ENCODE measurements at regions not wholly inside any gene's neighbourhood (a gene's known extent, or its start where the extent isn't known, plus 50 kb on each side); places are given as distances from the start of the nearest gene placed in this dataset.
"Not testable (repeated sequence)": the region's sequence is repeated elsewhere in the genome, so short reads cannot be mapped to it uniquely, and the experiment has no call there.

GRCh38 chr17:63019138-63019873 lies 53.3 kb downstream of the TANC2 start:
- Histone ChIP-seq H3K27ac (ENCODE audit: low read length) (no peak overlapping the region), H3K36me3 (ENCODE audit: control insufficient read depth, insufficient read depth, low read length) (no peaks in the 10 kb centered on the region), H3K4me3 (ENCODE audit: low read length) (no peak overlapping the region), H3K27me3 (ENCODE audit: control insufficient read depth, insufficient read depth, low read length) (no peaks in the 10 kb centered on the region), H3K4me1 (ENCODE audit: control insufficient read depth, insufficient read depth, low read length) (no peaks in the 10 kb centered on the region), H3K9me3 (ENCODE audit: control insufficient read depth, insufficient read depth, low read length) (no peaks in the 10 kb centered on the region)
- no peak for DNase-seq (ENCODE audit: low read depth, low spot score)
- whole genome bisulfite sequencing (ENCODE audit: insufficient coverage, insufficient read length): no CpG with 5 or more reads among the region's 6 CpGs

GRCh38 chr17:63022567-63022966 lies 56.5 kb downstream of the TANC2 start:
- WGBS (ENCODE audit: insufficient coverage, insufficient read length): no CpG with 5 or more reads among the region's 1 CpG
- no peaks in the 10 kb centered on the region for H3K36me3 ChIP-seq (ENCODE audit: control insufficient read depth, insufficient read depth, low read length)
- no peaks in the 10 kb centered on the region for H3K4me1 ChIP-seq (ENCODE audit: control insufficient read depth, insufficient read depth, low read length)
- H3K4me3 ChIP-seq (ENCODE audit: low read length): no peak overlapping the region
- H3K27ac ChIP-seq (ENCODE audit: low read length): no peak overlapping the region
- H3K27me3 ChIP-seq (ENCODE audit: control insufficient read depth, insufficient read depth, low read length): no peaks in the 10 kb centered on the region
- H3K9me3 ChIP-seq (ENCODE audit: control insufficient read depth, insufficient read depth, low read length): no peaks in the 10 kb centered on the region
- DNase-seq (ENCODE audit: low read depth, low spot score): no peak

- DNase-seq (ENCODE audit: low read depth, low spot score): no peak
- Histone ChIP-seq H3K4me1 (ENCODE audit: control insufficient read depth, insufficient read depth, low read length) (no peaks in the 10 kb centered on the region), H3K9me3 (ENCODE audit: control insufficient read depth, insufficient read depth, low read length) (no peaks in the 10 kb centered on the region), H3K36me3 (ENCODE audit: control insufficient read depth, insufficient read depth, low read length) (no peaks in the 10 kb centered on the region), H3K4me3 (ENCODE audit: low read length) (no peak overlapping the region), H3K27ac (ENCODE audit: low read length) (no peak overlapping the region), H3K27me3 (ENCODE audit: control insufficient read depth, insufficient read depth, low read length) (no peaks in the 10 kb centered on the region)
- WGBS (ENCODE audit: insufficient coverage, insufficient read length): no CpG with 5 or more reads among the region's 2 CpGs
Measured at GRCh38 chr17:63023049-63023448, 57.0 kb downstream of the TANC2 start.

- Histone ChIP-seq H3K27me3 (ENCODE audit: control insufficient read depth, insufficient read depth, low read length) (no peaks in the 10 kb centered on the region), H3K4me1 (ENCODE audit: control insufficient read depth, insufficient read depth, low read length) (no peaks in the 10 kb centered on the region), H3K36me3 (ENCODE audit: control insufficient read depth, insufficient read depth, low read length) (no peaks in the 10 kb centered on the region), H3K27ac (ENCODE audit: low read length) (no peak overlapping the region), H3K9me3 (ENCODE audit: control insufficient read depth, insufficient read depth, low read length) (no peaks in the 10 kb centered on the region), H3K4me3 (ENCODE audit: low read length) (no peak overlapping the region)
- no CpG with 5 or more reads among the region's 4 CpGs for WGBS (ENCODE audit: insufficient coverage, insufficient read length)
- no peak for DNase-seq (ENCODE audit: low read depth, low spot score)
Measured at GRCh38 chr17:63024201-63024600, 58.2 kb downstream of the TANC2 start.

GRCh38 chr17:63024716-63025115 lies 58.7 kb downstream of the TANC2 start:
- H3K4me3 ChIP-seq (ENCODE audit: low read length): no peak overlapping the region
- no peak overlapping the region for H3K27ac ChIP-seq (ENCODE audit: low read length)

GRCh38 chr17:63025637-63026036 lies 59.6 kb downstream of the TANC2 start:
- H3K36me3 ChIP-seq (ENCODE audit: control insufficient read depth, insufficient read depth, low read length): not testable (repeated sequence)

More at GRCh38 chr17:63024716-63025115, 58.7 kb downstream of the TANC2 start:
- Histone ChIP-seq H3K27me3 (ENCODE audit: control insufficient read depth, insufficient read depth, low read length) (no peaks in the 10 kb centered on the region), H3K4me1 (ENCODE audit: control insufficient read depth, insufficient read depth, low read length) (no peaks in the 10 kb centered on the region), H3K36me3 (ENCODE audit: control insufficient read depth, insufficient read depth, low read length) (no peaks in the 10 kb centered on the region), H3K9me3 (ENCODE audit: control insufficient read depth, insufficient read depth, low read length) (no peaks in the 10 kb centered on the region)
- DNase-seq (ENCODE audit: low read depth, low spot score): no peak

GRCh38 chr17:63029541-63029940 lies 63.5 kb downstream of the TANC2 start:
- H3K36me3 ChIP-seq (ENCODE audit: control insufficient read depth, insufficient read depth, low read length): no peaks in the 10 kb centered on the region
- no peak overlapping the region for H3K4me3 ChIP-seq (ENCODE audit: low read length)
- H3K9me3 ChIP-seq (ENCODE audit: control insufficient read depth, insufficient read depth, low read length): no peaks in the 10 kb centered on the region
- DNase-seq (ENCODE audit: low read depth, low spot score): no peak
- no peak overlapping the region for H3K27ac ChIP-seq (ENCODE audit: low read length)
- H3K4me1 ChIP-seq (ENCODE audit: control insufficient read depth, insufficient read depth, low read length): no peaks in the 10 kb centered on the region
- no peaks in the 10 kb centered on the region for H3K27me3 ChIP-seq (ENCODE audit: control insufficient read depth, insufficient read depth, low read length)

More at GRCh38 chr17:63025637-63026036, 59.6 kb downstream of the TANC2 start:
- not testable (repeated sequence) for H3K4me1 ChIP-seq (ENCODE audit: control insufficient read depth, insufficient read depth, low read length); DNase-seq (ENCODE audit: low read depth, low spot score); H3K27me3 ChIP-seq (ENCODE audit: control insufficient read depth, insufficient read depth, low read length); H3K27ac ChIP-seq (ENCODE audit: low read length); H3K4me3 ChIP-seq (ENCODE audit: low read length); H3K9me3 ChIP-seq (ENCODE audit: control insufficient read depth, insufficient read depth, low read length)
- no CpG with 5 or more reads among the region's 4 CpGs for WGBS (ENCODE audit: insufficient coverage, insufficient read length)

- no CpG with 5 or more reads among the region's 2 CpGs for WGBS (ENCODE audit: insufficient coverage, insufficient read length)
- no peak for DNase-seq (ENCODE audit: low read depth, low spot score)
- H3K4me1 ChIP-seq (ENCODE audit: control insufficient read depth, insufficient read depth, low read length): no peaks in the 10 kb centered on the region
Measured at GRCh38 chr17:63032142-63032541, 66.1 kb downstream of the TANC2 start.

GRCh38 chr17:63033142-63033541 lies 67.1 kb downstream of the TANC2 start:
- Histone ChIP-seq H3K36me3 (ENCODE audit: control insufficient read depth, insufficient read depth, low read length) (no peaks in the 10 kb centered on the region), H3K27me3 (ENCODE audit: control insufficient read depth, insufficient read depth, low read length) (no peaks in the 10 kb centered on the region), H3K4me3 (ENCODE audit: low read length) (no peak overlapping the region), H3K9me3 (ENCODE audit: control insufficient read depth, insufficient read depth, low read length) (no peaks in the 10 kb centered on the region), H3K27ac (ENCODE audit: low read length) (no peak overlapping the region), H3K4me1 (ENCODE audit: control insufficient read depth, insufficient read depth, low read length) (no peaks in the 10 kb centered on the region)
- no CpG with 5 or more reads among the region's 2 CpGs for WGBS (ENCODE audit: insufficient coverage, insufficient read length)
- no peak for DNase-seq (ENCODE audit: low read depth, low spot score)

More at GRCh38 chr17:63032142-63032541, 66.1 kb downstream of the TANC2 start:
- Histone ChIP-seq H3K36me3 (ENCODE audit: control insufficient read depth, insufficient read depth, low read length) (no peaks in the 10 kb centered on the region), H3K27ac (ENCODE audit: low read length) (no peak overlapping the region), H3K27me3 (ENCODE audit: control insufficient read depth, insufficient read depth, low read length) (no peaks in the 10 kb centered on the region), H3K4me3 (ENCODE audit: low read length) (no peak overlapping the region), H3K9me3 (ENCODE audit: control insufficient read depth, insufficient read depth, low read length) (no peaks in the 10 kb centered on the region)

GRCh38 chr17:63035271-63035670 lies 69.2 kb downstream of the TANC2 start:
- WGBS (ENCODE audit: insufficient coverage, insufficient read length): no CpG with 5 or more reads among the region's 4 CpGs
- no peaks in the 10 kb centered on the region for H3K4me1 ChIP-seq (ENCODE audit: control insufficient read depth, insufficient read depth, low read length)
- DNase-seq (ENCODE audit: low read depth, low spot score): no peak

GRCh38 chr17:63035695-63036094 lies 69.7 kb downstream of the TANC2 start:
- Histone ChIP-seq H3K9me3 (ENCODE audit: control insufficient read depth, insufficient read depth, low read length) (no peaks in the 10 kb centered on the region), H3K4me3 (ENCODE audit: low read length) (no peak overlapping the region), H3K27ac (ENCODE audit: low read length) (no peak overlapping the region), H3K36me3 (ENCODE audit: control insufficient read depth, insufficient read depth, low read length) (no peaks in the 10 kb centered on the region), H3K4me1 (ENCODE audit: control insufficient read depth, insufficient read depth, low read length) (no peaks in the 10 kb centered on the region), H3K27me3 (ENCODE audit: control insufficient read depth, insufficient read depth, low read length) (no peaks in the 10 kb centered on the region)
- no peak for DNase-seq (ENCODE audit: low read depth, low spot score)
- WGBS (ENCODE audit: insufficient coverage, insufficient read length): no CpG with 5 or more reads among the region's 3 CpGs

More at GRCh38 chr17:63035271-63035670, 69.2 kb downstream of the TANC2 start:
- Histone ChIP-seq H3K27ac (ENCODE audit: low read length) (no peak overlapping the region), H3K27me3 (ENCODE audit: control insufficient read depth, insufficient read depth, low read length) (no peaks in the 10 kb centered on the region), H3K36me3 (ENCODE audit: control insufficient read depth, insufficient read depth, low read length) (no peaks in the 10 kb centered on the region), H3K9me3 (ENCODE audit: control insufficient read depth, insufficient read depth, low read length) (no peaks in the 10 kb centered on the region), H3K4me3 (ENCODE audit: low read length) (no peak overlapping the region)
